ENCODE measurements at regions not wholly inside any gene's neighbourhood (a gene's known extent, or its start where the extent isn't known, plus 50 kb on each side); places are given as distances from the start of the nearest gene placed in this dataset.

- no peak for TF ChIP-seq CTCF (IDR thresholded peaks at IDR 0.05; ENCODE audit: low read depth, low read length, missing control alignments)
- no peak for DNase-seq (ENCODE audit: low read depth)
- in situ Hi-C loops (cut with HindIII; ENCODE audit: low sequenced_read_pairs), result no loop called here
- no peak overlapping the region for H3K4me3 ChIP-seq (ENCODE audit: low read depth, low read length)
These were observed 189.9 kb downstream of the NEBL start for GRCh38 chr10:20707251-20707650.

GRCh38 chr10:20698837-20699236 is 198.3 kb downstream of the NEBL start:
- TF ChIP-seq CTCF (IDR thresholded peaks at IDR 0.05; ENCODE audit: low read depth, low read length, missing control alignments), result no peak
- H3K4me3 ChIP-seq (ENCODE audit: low read depth, low read length), result no peak overlapping the region
- no peak for DNase-seq (ENCODE audit: low read depth)
- in situ Hi-C loops (cut with HindIII; ENCODE audit: low sequenced_read_pairs), result no loop called here

GRCh38 chr10:20694296-20694695 is 202.8 kb downstream of the NEBL start:
- no peak for DNase-seq (ENCODE audit: low read depth)
- H3K4me3 ChIP-seq (ENCODE audit: low read depth, low read length), result no peak overlapping the region
- in situ Hi-C loops (cut with HindIII; ENCODE audit: low sequenced_read_pairs), result no loop called here

GRCh38 chr10:20688797-20689544 is 208.1 kb downstream of the NEBL start:
- H3K4me3 ChIP-seq (ENCODE audit: low read depth, low read length), result no peak overlapping the region
- in situ Hi-C loops (cut with HindIII; ENCODE audit: low sequenced_read_pairs), result no loop called here
- no peak for TF ChIP-seq CTCF (IDR thresholded peaks at IDR 0.05; ENCODE audit: low read depth, low read length, missing control alignments)
- no peak for DNase-seq (ENCODE audit: low read depth)

More at GRCh38 chr10:20694296-20694695, 202.8 kb downstream of the NEBL start:
- TF ChIP-seq CTCF (IDR thresholded peaks at IDR 0.05; ENCODE audit: low read depth, low read length, missing control alignments), result no peak

- in situ Hi-C loops (cut with HindIII; ENCODE audit: low sequenced_read_pairs), result no loop called here
- TF ChIP-seq CTCF (IDR thresholded peaks at IDR 0.05; ENCODE audit: low read depth, low read length, missing control alignments), result no peak
- DNase-seq (ENCODE audit: low read depth), result no peak
- no peak overlapping the region for H3K4me3 ChIP-seq (ENCODE audit: low read depth, low read length)
These were observed 211.0 kb downstream of the NEBL start for GRCh38 chr10:20686015-20686635.

- in situ Hi-C loops (cut with HindIII; ENCODE audit: low sequenced_read_pairs), result no loop called here
- H3K4me3 ChIP-seq (ENCODE audit: low read depth, low read length), result no peak overlapping the region
- TF ChIP-seq CTCF (IDR thresholded peaks at IDR 0.05; ENCODE audit: low read depth, low read length, missing control alignments), result no peak
- DNase-seq (ENCODE audit: low read depth), result no peak
These were observed 211.6 kb downstream of the NEBL start for GRCh38 chr10:20685462-20685861.
